ENCODE measurements at regions not wholly inside any gene's neighbourhood (a gene's known extent, or its start where the extent isn't known, plus 50 kb on each side); places are given as distances from the start of the nearest gene placed in this dataset.

DNA sequence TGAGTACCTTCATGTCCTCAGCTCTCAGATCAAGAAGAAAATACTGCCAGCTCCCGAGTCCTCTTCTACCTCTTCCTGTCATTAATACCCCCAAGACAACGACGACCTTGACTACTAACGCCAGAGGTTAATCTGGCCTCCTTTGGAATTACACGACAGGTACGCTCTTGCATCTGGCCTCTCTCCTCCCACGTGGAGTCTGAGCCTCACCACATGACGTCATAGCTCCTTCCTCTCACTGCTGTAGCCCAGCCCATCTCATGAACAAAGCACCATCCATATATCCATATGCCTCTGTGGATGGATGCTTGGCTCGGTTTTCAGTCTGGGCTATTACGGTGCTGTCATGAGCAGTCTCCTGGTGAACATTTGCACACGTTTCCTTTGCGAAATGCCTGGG is 110.2 kb upstream of the TNRC6C start:
- no peak for DNase-seq (ENCODE audit: extremely low read depth, low read depth, low spot score)

DNA sequence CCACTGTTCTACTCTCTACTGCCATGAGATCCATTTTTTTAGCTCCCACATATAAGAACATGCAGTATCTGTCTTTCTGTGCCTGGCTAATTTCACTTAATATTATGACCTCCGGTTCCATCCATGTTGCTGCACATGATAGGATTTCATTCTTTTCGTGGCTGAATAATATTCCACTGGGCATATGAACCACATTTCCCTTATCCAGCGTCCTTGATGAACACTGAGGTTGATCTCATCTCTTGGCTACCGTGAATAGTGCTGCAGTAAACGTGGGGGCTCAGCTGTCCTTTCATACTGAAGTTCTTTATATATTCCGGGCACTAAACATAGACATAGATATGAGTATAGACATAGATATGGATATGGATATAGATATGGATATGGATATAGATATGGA is 109.3 kb upstream of the TNRC6C start:
- no peak for DNase-seq (ENCODE audit: extremely low read depth, low read depth, low spot score)

DNA sequence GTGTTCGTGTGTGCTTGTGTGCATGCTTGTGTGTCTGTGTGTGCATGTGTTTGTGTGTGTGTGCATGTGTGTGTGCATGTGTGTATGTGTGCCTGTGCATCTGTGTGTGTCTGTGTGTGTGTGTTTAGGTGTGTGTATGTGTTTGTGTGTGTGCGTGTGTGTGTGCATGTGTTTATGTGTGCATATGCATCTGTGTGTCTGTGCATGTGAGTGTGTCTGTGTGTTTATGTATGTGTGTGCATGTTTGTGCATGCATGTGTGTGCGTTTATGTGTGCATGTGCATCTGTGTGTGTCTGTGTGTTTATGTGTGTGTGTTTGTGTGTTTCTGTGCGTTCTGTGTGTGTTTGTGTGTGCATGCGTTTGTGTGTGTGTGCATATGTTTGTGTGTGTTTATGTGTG is 106.6 kb upstream of the TNRC6C start:
- no peak for DNase-seq (ENCODE audit: extremely low read depth, low read depth, low spot score)

DNA sequence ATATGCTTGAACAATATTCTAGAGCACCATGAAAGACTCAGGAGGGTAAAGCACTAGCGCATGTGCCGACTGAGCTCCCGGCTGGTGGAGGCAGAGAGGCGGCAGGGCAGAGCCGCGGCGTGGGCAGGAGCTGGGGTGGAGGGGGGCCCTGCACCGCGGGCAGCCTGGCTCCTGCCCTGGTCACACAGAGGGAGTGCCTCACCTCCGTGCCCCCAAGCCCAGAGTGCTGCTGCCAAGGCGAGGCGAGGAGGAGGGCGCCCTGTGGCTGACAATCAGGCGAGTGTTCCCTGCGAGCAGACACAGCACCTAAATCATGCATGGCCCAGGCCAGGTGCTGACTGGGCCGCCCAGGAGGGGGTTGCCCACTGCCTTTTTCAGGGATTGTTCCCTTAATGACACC is 105.8 kb upstream of the TNRC6C start:
- DNase-seq (ENCODE audit: extremely low read depth, low read depth, low spot score) = no peak

DNA sequence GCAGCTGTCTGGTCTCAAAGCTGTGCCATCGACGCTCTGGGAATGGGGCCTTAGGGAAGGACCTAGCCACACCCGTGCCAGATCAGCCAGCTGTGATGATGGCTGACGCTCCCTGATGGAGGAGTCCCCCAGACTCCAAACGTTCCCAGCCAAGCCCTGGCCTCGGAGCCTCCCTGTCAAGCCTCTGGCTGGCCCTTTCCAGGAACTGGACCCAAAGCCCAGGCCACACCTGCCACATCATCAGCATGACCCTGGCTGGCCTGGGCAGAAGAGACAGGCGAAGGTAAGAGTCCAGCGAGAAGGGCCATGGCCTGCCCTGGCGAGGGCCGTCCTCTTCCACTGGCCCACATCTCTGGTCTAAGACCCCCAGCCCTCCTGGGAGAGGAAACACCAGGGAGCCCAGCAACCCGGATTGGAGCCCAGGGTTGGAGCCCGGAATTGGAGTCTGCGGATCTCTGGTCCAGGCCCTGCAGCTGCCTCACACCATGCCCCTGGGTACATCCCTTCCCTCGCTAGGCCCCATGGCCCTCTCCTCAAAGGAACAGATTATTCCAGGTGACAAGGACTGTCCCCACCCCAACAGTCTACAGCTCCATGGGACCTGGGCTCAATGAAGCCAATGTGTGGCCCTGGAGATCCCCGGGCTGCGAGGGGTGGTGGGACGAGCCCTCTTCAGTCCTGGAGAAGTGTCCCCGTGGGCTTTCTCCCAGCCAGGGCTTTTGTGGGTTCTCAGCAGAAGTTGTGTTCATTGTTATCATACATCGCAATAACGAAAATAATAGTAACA is 105.1 kb upstream of the TNRC6C start:
- no peak for DNase-seq (ENCODE audit: extremely low read depth, low read depth, low spot score)

DNA sequence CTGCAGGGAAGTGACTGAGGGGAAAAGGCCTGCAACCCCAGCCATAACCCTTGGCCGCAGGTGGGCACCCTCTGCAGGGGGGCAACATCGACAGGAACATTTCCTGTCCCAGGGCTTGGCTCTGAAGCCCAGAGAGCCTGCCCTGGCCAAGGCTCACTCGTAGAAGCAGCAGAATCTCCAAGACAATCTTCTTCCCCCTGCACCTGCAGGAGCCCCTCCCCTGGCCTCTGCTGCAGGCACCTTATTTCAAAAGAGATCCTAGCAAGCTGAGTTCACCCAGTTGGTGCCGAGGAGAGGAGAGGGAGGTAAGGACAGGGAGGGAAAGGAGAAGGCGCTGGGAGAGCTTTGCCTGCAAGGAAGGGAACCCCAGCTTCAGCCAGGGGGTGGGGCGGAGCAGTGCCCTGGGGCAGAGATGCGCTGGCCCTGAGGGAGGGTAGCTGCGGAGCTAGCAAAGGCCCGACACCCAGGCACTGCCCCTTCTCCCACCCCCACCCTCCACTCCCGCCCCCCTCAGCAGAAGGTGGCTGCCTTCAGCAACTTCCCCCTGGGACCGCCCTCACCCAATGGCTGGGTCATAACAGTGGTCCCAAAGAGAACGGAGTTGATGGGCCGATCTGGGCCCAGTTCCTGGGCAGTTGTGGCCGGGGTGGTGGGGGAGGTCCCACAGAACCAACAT is 104.3 kb upstream of the TNRC6C start:
- DNase-seq (ENCODE audit: extremely low read depth, low read depth, low spot score) = no peak

DNA sequence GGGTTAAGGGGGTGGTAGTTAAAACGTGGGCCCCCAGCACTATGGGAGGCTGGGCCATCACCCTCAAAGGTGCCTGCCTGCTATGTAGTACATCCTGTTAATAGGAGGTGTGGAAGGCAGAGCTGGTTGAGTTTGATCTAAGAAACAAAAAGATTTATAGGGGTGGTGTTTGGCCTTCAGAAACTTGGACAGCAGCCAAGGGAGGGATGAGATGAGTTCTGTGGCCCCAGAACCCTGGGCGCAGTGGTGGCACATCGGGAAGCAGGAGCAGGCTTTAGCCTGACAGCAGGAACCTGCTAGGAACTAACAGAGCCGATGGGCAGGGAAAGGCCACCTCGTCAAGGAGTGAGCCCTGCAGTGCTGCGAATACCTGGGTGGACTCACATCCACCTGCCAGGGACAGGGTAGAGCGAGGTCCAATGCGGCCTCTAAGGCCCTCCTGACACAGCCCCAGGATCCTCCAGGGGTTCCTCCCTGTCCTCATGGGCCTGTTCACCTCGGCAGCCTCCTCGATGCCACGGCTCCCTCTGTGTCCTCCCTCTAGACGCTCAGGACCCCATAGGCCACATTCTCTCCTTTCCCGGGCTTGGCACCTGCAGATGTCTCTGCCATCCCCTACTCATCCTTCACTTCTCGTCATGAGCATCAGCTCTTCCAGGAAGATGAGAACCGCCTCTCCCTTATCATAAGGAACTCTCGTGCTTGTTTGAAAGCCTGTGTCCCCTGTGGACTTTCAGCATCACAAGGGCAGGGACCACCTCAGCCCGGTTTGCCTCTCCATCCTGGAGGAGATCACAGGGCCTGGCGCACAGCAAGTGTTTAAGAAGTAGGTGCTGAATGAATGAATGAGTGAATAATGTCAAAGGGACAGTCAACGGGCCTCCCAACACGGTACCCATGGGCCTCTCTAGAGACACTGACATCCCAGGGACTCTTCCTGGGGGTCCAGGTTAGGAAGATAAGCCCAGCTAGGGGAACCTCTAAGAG is 103.5 kb upstream of the TNRC6C start:
- no peak for DNase-seq (ENCODE audit: extremely low read depth, low read depth, low spot score)

DNA sequence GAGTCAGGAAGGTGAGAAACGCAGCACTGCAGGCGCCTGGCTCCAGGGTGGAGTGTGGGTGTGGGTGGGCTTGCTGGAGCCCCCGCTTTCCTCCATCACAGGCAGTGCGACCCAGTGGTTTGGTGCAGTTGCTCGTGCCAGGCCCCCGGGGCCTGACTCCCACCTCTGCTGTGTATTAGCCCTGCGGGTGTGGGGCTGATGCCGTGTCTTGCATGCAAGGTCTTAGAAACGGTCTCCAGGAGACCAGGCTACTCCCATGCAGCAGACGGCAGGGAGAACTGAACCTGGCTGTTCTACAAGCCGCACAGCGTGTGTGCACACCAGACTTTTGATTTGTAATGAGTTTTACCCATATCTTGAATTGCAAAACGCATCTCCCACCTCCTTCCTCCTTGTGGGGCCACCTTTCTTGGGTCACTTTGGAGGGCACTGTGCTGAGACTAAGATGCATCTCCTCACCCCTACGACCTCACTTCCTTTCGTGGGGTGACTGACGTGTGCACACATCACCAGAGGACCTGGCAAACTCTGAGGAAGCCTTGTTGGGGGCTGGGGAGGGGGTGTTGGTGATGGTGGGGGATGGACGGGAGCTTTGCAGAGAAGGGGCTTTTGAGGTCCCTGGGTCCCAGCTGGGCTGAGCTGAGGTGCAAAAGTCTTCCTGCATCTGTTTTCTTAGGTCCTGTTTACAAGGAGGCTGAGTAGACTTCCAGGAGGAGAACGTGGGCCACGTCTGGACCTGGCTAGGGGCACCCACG is 101.8 kb upstream of the TNRC6C start:
- DNase-seq (ENCODE audit: extremely low read depth, low read depth, low spot score) = no peak

DNA sequence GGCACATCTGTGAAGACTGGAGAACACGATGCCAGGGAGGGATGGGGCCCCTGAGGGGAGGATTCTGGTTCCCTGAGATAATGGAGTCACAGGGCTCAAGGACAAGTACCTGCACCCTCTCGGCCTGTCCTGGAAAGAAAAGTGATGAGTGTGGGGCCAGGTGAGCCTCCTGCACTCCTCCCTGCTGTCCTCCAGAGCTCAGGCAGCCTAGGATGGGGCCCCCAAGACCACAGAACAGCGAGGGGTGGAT is 101.3 kb upstream of the TNRC6C start:
- no peak for DNase-seq (ENCODE audit: extremely low read depth, low read depth, low spot score)

DNA sequence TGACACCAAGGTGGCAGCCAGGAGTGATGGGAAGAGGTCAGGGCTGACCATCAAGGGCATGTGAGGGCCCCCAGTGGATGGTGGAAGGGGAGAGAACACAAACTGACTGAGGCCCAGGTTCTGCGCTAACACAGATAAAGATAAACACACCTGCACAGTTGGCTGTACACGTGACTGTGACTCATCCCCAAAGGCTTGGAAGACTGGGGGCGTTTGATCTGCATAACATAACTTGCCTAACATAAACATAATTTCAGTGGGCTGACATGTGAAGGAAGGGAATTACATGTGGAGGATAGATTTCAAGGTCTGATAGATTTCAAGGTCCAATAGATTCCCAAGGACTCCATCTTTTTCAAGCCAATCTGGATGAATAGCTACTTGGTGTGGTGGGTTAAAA is 100.9 kb upstream of the TNRC6C start:
- DNase-seq (ENCODE audit: extremely low read depth, low read depth, low spot score) = no peak

DNA sequence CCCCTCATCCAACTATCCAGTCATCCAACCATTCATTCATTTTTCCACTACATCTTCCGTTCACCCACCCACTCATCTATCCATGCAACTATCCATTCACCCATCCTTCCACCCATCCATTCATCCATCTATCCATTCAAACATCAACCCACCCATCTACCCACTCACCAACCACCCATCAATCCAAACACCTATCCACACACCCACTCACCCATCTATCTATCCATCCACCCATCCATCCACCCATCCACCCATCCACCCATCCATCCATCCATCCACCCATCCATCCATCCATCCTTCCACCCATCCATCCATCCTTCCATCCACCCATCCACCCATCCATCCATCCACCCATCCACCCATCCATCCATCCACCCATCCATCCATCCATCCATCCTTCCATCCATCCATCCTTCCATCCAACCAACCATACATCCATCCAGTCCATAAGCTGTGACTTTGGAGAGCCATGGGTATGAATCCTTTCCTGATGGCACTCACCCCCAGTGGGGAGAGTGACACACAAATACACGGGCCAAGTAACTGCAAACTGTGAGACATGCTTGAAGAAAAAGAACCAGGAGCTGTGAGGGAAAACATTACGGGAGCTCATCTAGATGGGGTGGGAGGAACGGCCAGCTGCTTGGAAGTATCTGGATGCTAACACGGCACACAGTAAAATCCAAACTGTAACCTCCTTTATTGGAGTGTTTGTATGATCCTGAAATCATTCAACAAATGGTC is 100.0 kb upstream of the TNRC6C start:
- DNase-seq (ENCODE audit: extremely low read depth, low read depth, low spot score) = no peak

DNA sequence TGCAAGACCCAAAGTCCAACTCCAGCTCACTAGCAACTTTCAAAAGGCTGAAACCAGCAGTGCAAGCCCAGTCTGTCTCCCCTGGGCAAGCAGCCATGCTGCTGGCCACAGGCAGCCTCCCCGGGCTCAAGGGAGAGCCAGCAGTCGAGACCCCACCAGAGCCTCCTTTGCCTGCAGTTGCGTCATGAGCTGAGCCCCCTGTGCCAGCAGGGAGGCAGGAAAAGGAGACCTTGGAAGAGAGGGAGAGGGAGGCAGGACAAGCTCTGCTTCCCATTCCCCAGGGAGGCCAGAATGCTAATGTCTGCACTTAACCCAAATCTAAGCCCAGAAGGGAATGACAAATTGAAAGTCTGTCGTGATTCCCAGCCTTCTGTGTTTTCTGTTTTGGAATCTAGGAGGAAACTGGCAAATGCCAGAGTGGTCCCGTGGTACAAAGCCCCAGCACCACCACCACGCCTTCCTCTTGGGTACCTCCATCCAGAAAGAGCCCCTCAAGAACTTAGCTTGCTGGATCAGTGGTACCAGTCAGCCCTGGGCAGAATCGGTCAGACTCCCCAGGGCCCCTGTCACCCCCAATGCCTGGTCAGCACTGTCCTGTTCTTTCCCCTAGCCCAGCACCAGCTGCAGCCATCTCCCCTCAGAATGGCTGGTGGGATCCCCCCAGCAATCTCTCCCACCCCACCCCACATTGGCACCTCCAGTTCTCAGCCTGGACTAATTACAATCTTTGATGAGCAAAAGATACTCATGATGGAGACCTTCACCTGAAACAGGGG is 99.3 kb upstream of the TNRC6C start:
- DNase-seq (ENCODE audit: extremely low read depth, low read depth, low spot score) = no peak

DNA sequence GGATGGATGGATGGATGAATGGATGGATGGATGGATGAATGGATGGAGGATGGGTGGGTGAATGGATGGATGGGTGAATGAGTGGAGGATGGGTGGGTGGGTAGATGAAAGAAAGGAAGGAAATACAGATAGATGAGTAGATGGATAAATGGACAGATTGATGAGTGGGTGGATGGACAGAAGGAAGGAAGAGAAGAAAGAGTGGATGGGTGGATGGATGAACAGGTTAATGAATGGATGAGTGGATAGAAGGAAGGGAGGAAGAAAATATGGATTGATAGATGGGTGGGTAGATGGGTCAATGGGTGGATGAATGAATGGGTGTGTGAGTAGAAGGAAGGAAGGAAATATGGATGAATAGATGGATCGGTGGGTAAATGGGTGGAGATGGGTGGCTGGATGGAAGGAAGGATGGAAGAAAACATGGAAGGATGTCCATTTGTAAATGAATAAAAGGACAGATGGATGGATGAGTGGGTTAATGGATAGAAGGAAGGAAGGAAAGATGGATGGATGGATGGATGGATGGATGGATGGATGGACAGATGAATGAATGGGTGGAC is 97.3 kb upstream of the TNRC6C start:
- no peak for DNase-seq (ENCODE audit: extremely low read depth, low read depth, low spot score)

DNA sequence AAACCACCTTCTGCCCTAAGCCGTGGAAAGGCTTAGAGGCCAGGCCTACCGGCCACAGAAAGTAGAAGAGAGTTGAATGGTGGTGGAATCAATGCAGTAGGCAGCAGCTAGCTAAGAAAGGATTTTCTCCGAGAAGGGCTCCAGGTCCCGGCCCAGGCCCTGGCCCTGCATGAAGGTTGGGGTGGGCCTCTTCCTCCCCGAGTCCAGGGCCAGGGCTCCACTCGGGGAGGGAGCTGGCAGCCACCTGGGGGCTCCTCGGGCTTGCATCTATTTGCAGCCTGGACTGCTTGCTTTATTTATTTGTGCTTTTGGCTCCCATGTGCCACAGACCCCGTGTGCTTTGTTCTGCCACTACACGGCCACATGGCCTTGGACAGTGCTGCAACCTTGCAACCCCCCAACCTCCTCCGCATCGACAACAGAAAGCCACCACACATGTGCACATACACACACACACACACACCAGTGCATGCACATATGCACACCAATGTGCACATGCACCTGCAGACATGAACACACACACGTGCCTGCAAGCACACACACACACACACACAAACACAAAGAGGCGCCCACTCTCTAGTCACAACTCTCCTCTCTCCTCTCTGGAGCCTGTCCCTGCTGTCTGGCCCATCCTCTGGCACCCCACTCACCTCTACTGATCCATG is 96.4 kb upstream of the TNRC6C start:
- no peak for DNase-seq (ENCODE audit: extremely low read depth, low read depth, low spot score)

DNA sequence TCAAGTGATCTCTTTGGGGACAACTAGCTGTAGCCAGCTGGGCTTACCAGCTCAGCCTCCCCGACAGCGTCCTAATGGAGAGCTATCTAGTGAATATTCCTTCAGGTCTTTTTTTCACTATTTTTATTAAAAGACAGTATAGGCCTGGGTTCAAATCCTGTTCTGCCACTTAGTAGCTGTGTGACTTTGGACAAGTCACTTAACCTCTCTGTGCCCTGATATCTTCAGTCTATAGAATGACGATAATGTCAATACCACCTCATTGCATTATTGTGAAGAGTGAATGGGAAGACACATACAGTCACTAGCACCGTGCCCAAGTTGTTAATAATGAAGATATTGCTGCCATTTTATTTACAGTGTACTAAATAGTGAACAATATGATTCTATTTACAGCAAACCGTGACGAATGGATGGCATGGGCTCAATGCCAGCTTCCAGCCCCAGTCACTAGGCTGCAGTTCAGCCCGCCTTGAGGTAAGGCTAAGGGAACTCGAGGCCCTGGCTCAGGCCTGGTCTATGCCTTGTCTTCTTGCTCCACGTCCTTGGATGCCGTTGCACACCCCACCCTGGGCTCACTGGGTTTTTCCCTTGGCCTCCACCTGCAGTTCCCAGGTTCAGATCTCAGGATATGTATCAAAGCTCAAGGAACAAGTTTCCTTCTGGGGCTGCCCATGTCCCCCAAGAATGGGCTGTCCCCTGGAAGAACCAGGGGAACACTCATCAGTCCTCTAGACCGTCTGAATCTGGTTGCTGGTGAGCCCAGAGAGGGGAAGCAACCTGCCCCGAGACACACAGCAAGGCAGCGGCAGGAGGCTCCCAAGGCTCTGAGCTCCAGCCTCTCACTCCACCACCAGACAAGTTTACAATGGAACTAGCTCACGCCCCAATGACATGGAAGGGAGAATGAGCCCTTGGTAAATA is 95.4 kb upstream of the TNRC6C start:
- DNase-seq (ENCODE audit: extremely low read depth, low read depth, low spot score) = no peak

DNA sequence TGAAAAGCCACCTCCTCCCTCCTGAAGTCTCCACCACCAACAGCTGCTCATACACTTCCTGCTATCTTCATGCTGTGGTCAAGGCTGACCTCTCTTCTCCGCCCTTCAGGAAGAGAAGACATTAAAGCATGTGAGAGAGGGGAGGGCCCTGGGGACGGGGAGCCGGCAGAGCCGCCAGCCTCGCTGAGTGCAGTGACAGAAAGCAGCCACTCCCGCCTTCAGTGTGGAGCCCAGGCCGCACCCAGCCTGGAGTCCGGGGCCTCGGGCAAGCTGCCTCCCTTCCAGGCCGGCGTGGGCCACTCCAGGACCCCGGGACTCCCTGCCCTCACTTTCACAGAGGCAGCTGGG is 94.7 kb upstream of the TNRC6C start:
- DNase-seq (ENCODE audit: extremely low read depth, low read depth, low spot score) = no peak

DNA sequence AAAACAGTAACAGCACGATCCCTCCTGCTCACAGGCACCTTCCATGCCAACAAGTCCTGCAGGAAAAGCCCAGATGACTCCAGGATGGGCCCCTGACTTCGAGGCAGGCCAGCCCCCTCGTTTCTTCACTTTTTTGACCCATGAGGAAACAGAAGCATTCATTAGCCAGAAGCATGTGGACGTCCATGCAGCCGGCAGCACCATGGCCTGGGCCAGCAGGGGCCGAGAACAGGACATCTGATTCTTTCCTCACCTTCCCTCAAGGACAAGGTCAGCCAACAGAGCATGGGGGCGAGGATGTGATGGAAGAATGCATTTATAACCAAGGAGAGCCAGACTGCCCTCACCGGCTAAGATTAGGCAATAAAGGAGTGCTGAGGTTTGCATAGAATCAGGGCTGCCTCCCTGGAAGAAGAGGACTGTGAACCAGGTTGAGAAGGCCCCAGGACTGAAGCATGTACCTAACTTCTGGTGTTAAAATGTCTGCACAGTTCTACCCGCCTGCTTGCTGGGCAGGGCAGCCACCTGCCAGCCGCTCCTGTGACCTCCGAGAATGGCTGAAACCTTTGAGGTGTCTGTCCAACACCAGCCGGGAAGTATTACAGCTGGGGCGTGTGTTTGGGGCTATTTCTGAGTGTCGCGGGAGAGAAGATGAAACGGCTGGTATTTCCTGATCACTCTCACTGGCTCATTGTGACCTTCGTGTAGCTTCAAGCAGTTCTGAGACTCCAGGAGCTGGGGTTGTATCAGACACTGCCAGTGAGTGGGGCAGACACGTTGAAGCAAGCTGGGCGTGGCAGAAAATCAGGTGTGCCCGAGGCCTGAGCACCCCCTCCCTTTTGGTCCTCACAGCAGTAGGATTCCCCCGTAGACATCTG is 94.0 kb upstream of the TNRC6C start:
- DNase-seq (ENCODE audit: extremely low read depth, low read depth, low spot score) = no peak

All from glomerular endothelial cell (primary cell).